ENCODE measurements at regions not wholly inside any gene's neighbourhood (a gene's known extent, or its start where the extent isn't known, plus 50 kb on each side); places are given as distances from the start of the nearest gene placed in this dataset.

DNA sequence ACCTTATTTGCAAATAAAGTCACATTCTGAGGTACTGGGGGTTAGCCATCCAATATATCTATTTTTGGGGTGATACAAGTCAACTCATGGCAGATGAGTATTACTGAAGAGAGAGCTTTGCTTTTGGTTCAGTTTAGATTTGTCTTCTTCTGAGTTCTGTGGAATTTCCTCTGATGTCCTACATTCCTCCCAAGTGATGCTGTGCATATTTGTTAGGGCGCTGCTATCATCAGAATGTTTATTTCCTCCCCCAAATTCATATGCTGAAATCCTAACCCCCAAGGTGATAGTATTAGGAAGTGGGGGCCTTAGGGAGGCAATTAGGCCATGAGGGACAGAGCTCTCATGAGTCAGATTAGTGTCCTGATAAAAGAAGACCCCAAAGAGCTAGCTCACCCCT, 96.2 kb upstream of the WLS start:
- in situ Hi-C loops (cut with HindIII; ENCODE audit: low pct_unique_long_range_greater_than_20kb, low sequenced_read_pairs), result no loop called here

DNA sequence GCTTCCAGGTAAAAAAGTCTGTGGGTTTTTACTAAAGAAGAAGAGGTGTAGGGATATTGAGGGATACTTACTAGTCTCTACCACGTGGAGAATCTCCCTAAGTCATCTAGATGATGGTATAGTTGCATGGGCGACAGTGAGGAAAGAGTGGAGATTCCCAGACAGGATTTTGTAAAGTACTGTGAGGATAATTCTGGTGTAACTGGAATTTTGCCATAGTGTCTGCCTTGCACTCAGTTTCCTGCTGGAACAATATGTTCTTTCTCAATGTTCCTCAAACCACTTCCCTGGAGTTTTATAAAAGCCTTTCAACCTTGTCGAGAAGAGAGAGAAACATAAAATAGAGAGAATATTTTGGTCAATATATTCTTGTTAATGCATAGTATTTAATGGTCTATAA, 95.1 kb upstream of the WLS start:
- no peak for TF ChIP-seq JUND (IDR thresholded peaks at IDR 0.05; ENCODE audit: low read depth)
- in situ Hi-C loops (cut with HindIII; ENCODE audit: low pct_unique_long_range_greater_than_20kb, low sequenced_read_pairs), result no loop called here
- DNase-seq (ENCODE audit: low read depth in 1 of 2, low spot score in 1 of 2), result no peak

More for the DNA sequence above, 96.2 kb upstream of the WLS start:
- no peak for DNase-seq (ENCODE audit: low read depth in 1 of 2, low spot score in 1 of 2)
- no peak for TF ChIP-seq JUND (IDR thresholded peaks at IDR 0.05; ENCODE audit: low read depth)

DNA sequence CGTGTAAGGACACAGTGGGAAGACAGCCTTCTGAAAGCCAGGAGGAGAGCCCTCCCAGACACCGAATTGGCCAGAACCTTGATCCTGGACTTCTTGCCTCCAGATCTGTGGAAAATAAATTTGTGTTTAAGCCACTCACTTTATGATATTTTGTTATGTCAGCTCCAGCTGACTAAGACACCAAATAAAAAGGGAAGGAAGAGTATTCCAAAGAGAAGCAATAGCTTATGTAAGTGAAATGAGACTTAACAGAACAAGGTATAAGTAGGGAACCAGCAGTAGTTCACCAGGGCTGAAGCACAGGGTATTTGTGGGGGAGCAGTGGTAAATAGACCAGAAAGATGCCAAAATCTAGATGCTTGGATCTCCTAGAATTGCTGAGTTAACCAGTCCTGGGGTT, 94.2 kb upstream of the WLS start:
- no peak for TF ChIP-seq JUND (IDR thresholded peaks at IDR 0.05; ENCODE audit: low read depth)
- in situ Hi-C loops (cut with HindIII; ENCODE audit: low pct_unique_long_range_greater_than_20kb, low sequenced_read_pairs), result no loop called here
- no peak for DNase-seq (ENCODE audit: low read depth in 1 of 2, low spot score in 1 of 2)

DNA sequence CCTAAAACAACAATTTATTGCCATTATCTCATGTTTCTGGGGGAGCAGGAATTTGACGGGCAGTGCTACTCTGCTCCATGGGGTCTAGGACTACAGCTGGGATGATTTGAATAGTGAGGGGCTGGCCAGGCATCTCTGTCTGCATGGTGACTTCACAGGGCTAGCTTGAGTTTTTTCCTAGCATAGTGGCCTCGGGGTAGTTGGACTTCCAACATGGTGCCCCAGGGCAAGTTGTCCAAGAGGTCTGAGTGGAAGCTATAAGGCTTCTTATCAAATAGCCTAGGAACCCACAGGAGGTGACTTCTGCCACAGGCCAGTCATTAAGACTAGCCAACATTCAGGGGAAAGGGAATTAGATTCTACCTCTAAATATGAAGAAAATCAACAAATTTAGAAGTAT, 92.0 kb upstream of the WLS start:
- DNase-seq (ENCODE audit: low read depth in 1 of 2, low spot score in 1 of 2), result no peak
- in situ Hi-C loops (cut with HindIII; ENCODE audit: low pct_unique_long_range_greater_than_20kb, low sequenced_read_pairs), result no loop called here
- no peak for TF ChIP-seq JUND (IDR thresholded peaks at IDR 0.05; ENCODE audit: low read depth)

GRCh38 chr1:68322837-68323687, 90.7 kb upstream of the WLS start:
- in situ Hi-C loops (cut with HindIII; ENCODE audit: low pct_unique_long_range_greater_than_20kb, low sequenced_read_pairs), result no loop called here
- no peak for DNase-seq (ENCODE audit: low read depth in 1 of 2, low spot score in 1 of 2)
- no peak for TF ChIP-seq JUND (IDR thresholded peaks at IDR 0.05; ENCODE audit: low read depth)

DNA sequence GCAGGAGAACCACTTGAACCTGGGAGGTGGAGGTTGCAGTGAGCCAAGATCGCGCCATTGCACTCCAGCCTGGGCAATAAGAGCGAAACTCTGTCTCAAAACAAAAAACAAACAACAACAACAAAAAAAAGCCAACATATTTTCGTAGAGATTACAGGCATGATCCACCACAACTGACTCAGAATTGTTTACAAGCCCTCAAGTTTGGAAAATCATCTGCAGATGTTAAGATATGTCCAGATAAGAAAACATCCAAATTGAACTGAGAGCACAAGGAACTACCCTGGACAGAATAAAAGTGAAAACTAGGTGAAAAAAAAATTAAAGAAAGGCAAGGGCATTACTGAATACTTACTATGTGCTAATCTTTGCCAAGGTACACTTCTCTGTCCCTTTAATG, 89.8 kb upstream of the WLS start:
- no peak for DNase-seq (ENCODE audit: low read depth in 1 of 2, low spot score in 1 of 2)
- no peak for TF ChIP-seq JUND (IDR thresholded peaks at IDR 0.05; ENCODE audit: low read depth)
- in situ Hi-C loops (cut with HindIII; ENCODE audit: low pct_unique_long_range_greater_than_20kb, low sequenced_read_pairs), result no loop called here

DNA sequence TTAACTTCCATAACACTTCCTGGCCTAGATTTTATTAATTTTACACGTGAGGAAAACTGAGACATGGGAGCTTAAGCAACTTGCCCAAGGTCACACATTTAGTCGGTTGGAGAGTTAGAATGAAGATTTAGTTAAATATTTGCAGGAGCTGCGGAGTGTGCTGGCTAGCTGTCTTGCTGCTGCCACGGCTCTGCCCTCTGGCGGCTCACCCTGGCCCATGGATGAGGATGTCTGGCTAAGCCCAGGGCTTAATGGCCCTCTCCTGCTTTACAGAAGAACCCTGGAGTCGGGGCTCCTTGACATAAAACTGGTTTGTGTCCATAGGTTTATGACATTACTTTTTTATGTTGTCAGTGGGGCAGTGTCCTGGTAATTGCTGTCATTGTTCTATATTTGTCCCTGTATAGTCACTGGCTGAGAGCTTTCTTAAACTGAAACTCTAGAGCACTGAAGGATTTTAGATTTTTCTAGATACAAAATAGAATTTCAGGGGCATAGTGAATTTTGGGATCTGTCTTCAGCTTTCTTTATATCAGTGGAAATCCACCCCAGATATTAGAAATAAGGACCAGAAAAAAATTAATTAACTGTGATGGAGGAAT, 88.9 kb upstream of the WLS start:
- DNase-seq (ENCODE audit: low read depth in 1 of 2, low spot score in 1 of 2), result peak; percentile 41 to 56
- TF ChIP-seq JUND (IDR thresholded peaks at IDR 0.05; ENCODE audit: low read depth), result no peak
- in situ Hi-C loops (cut with HindIII; ENCODE audit: low pct_unique_long_range_greater_than_20kb, low sequenced_read_pairs), result no loop called here

GRCh38 chr1:68320349-68320748, 88.0 kb upstream of the WLS start:
- DNase-seq (ENCODE audit: low read depth in 1 of 2, low spot score in 1 of 2), result no peak
- TF ChIP-seq JUND (IDR thresholded peaks at IDR 0.05; ENCODE audit: low read depth), result no peak
- in situ Hi-C loops (cut with HindIII; ENCODE audit: low pct_unique_long_range_greater_than_20kb, low sequenced_read_pairs), result no loop called here

DNA sequence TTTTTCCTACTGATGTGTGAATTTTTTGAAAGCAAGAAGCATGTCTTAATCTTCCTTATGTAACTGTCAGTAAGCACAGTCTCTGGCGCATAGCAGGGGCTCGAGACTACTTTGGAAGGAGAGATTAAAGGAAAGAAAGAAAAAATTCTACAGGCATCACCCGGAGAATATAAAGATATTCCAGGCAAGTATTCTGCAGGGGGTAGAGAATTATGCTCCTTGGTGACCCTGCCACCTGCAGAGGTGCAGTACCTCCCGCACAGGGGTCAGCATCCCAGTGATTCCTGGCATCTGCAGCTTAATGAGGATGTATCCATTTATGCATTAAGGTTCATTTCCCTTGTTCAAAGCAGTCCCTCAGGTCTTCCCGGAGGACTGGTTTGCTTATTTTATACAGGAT, 87.6 kb upstream of the WLS start:
- TF ChIP-seq JUND (IDR thresholded peaks at IDR 0.05; ENCODE audit: low read depth), result no peak
- in situ Hi-C loops (cut with HindIII; ENCODE audit: low pct_unique_long_range_greater_than_20kb, low sequenced_read_pairs), result no loop called here
- no peak for DNase-seq (ENCODE audit: low read depth in 1 of 2, low spot score in 1 of 2)

GRCh38 chr1:68317543-68317942, 85.2 kb upstream of the WLS start:
- TF ChIP-seq JUND (IDR thresholded peaks at IDR 0.05; ENCODE audit: low read depth), result no peak
- DNase-seq (ENCODE audit: low read depth in 1 of 2, low spot score in 1 of 2), result no peak
- in situ Hi-C loops (cut with HindIII; ENCODE audit: low pct_unique_long_range_greater_than_20kb, low sequenced_read_pairs), result no loop called here

DNA sequence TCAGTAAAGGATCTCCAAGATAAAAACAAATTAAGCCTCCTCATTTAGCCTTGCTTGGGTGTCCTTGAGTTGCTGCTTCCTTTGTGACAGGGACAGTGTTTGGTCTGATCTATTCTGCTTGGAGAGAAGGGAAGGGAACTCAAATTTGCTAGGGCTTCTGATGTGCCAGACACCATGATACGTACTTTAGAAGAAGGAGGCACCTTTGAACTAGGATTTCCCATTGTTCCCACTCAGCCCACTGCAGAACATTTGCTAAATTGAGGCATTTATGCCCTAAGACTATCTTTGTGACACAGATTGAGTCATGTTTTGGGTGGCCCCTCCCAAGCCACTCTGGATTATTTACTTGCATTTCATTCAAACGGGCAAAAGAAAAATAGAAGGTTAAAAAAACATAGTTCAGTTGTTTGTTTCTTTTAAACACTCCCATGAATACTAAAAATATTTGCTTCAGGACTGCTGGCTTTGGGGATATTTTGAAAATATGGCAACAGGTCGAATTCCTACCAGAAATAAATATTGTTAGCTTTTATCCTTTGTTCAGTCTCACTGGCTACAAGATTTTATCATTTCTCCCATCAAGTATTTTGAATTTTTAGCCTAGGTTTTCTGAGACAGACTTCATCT, 81.9 kb upstream of the WLS start:
- in situ Hi-C loops (cut with HindIII; ENCODE audit: low pct_unique_long_range_greater_than_20kb, low sequenced_read_pairs), result no loop called here
- no peak for DNase-seq (ENCODE audit: low read depth in 1 of 2, low spot score in 1 of 2)
- no peak for TF ChIP-seq JUND (IDR thresholded peaks at IDR 0.05; ENCODE audit: low read depth)

GRCh38 chr1:68313735-68314134, 81.4 kb upstream of the WLS start:
- no peak for TF ChIP-seq JUND (IDR thresholded peaks at IDR 0.05; ENCODE audit: low read depth)
- DNase-seq (ENCODE audit: low read depth in 1 of 2, low spot score in 1 of 2), result no peak
- in situ Hi-C loops (cut with HindIII; ENCODE audit: low pct_unique_long_range_greater_than_20kb, low sequenced_read_pairs), result no loop called here

- TF ChIP-seq JUND (IDR thresholded peaks at IDR 0.05; ENCODE audit: low read depth), result no peak
- in situ Hi-C loops (cut with HindIII; ENCODE audit: low pct_unique_long_range_greater_than_20kb, low sequenced_read_pairs), result no loop called here
- DNase-seq (ENCODE audit: low read depth in 1 of 2, low spot score in 1 of 2), result no peak
Measured at GRCh38 chr1:68308034-68308433, 75.7 kb upstream of the WLS start.

All from T47D (cell line).